ENCODE measurements at regions not wholly inside any gene's neighbourhood (a gene's known extent, or its start where the extent isn't known, plus 50 kb on each side); places are given as distances from the start of the nearest gene placed in this dataset.

DNA sequence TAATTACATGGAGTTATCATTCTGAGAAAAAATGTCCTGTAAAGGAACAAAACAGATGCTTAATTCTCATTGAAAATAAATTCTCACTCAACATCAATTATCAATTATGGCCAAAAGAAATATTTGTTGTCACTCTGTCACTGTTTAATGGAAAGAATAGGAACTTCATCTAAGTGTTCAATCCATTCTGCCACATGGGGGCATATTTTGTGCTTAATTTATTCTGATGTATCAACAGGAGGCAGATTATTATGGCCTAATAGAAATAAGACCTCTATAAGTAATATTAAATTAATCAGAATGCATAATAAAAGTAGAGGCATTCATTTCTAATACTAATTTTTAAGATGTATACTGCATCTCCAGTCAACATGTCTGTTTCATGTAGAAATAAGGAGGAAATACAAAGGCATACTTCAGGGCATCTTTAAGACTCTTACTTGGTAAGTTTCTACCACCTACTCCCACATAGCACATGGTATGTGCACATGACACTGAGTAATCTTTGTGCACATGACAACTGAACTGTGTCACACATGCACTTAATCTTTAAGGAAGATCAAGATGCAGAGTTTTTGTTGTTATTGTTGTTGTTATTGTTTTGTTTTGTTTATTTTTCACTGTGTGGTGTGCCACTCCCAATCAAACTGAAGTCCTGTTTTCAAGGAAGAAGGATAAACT, 420.4 kb upstream of the SEMA3A start:
- no peak for DNase-seq

- no peak for DNase-seq
Observed at GRCh38 chr7:84612981-84613681, 418.5 kb upstream of the SEMA3A start.

DNA sequence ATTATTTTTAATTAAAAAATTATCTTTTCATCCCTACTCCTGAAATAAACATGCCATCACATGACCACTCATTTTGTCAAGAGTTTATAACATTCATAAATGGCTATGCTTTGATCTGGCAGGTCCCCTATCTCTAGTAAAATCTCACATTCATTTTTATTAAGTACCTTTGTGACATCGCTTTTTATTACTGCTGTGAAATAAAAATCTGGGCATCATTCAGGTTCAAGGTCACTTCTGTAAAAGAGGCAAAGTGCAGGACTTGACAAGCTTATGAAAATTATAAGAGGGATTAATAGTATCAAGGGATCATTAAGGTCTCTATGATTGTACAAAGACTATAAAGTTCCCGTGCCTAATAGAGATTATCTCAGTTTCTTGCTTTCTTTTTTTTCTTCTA, 416.8 kb upstream of the SEMA3A start:
- DNase-seq, result no peak

- DNase-seq, result no peak
Observed at GRCh38 chr7:84610390-84610789, 415.8 kb upstream of the SEMA3A start.

DNA sequence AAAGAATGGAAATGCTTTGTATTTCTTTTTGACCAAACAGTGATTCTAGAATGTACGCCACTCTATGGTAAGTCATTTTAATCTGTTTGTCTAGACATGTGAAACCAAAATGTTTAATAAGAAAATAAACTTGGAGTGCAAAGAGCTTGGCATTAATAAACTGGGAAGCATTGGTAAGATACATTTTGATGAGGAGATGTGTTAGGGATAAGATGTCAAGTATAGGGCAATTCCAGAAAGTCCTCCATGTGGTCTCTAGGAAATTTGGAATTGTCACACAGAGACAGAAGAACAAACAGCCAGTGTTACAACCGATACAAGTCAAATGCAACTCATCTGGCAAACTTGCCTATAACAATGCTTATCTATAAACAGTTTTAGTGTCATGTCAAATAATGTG, 410.7 kb upstream of the SEMA3A start:
- DNase-seq, result no peak

- no peak for DNase-seq
Observed at GRCh38 chr7:84603545-84603944, 409.0 kb upstream of the SEMA3A start.

DNA sequence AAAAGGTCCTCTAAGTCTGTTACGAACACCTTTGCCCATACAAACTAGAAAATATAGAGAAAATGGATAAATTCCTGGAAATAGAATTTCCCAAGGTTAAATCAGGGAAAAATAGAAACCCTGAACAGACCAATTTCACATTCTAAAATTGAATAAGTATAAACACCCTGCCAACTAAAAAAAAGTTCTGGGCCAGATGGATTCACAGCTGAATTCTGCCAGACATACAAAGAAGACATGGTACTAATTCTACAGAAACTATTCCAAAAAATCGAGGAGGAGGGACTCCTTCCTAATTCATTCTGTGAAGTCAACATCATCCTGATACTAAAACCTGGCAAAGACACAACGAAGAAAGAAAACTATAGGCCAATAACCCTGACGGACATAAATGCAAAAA, 400.4 kb upstream of the SEMA3A start:
- DNase-seq, result no peak

- no peak for DNase-seq
Observed at GRCh38 chr7:84591897-84592296, 397.3 kb upstream of the SEMA3A start.

DNA sequence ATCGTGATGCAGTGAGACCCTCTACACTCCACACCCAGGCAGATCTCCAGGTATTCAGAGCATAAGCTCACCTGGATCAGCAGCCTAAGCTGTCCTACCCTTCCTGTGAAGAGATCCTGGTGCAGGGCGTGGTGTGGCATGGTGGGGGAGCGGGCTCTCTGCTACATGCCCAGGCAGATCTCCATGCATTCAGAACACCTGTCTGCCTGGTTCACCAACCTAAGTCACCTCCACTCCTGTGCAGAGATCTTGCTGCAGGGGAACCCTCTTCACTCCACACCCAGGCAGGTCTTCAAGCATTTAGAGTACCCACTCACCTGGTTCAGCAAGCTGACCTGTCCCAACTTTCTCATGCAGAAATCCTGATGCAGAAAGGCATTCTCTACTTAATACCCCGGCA, 394.4 kb upstream of the SEMA3A start:
- DNase-seq, result peak; percentile 51

GRCh38 chr7:84583331-84583730, 388.7 kb upstream of the SEMA3A start:
- no peak for DNase-seq

DNA sequence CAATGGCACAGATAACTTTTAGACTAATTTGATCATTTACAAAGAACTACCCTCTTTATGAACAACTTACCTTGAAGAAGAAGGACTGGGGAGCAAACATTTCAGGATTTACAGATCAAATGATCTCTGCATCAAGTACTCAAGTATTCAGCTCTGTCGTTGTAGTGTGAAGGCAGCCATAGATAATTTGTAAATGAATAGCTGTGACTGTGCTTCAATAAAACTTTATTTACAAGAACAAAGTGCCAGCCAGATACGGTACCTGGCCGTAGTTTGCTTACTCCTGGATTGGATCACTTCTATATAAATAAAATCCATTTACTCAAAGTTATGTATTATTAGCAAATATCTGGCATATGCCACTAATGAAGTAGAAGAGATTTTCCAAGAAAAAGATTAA, 388.2 kb upstream of the SEMA3A start:
- no peak for DNase-seq

GRCh38 chr7:84578825-84579224, 384.2 kb upstream of the SEMA3A start:
- no peak for DNase-seq

DNA sequence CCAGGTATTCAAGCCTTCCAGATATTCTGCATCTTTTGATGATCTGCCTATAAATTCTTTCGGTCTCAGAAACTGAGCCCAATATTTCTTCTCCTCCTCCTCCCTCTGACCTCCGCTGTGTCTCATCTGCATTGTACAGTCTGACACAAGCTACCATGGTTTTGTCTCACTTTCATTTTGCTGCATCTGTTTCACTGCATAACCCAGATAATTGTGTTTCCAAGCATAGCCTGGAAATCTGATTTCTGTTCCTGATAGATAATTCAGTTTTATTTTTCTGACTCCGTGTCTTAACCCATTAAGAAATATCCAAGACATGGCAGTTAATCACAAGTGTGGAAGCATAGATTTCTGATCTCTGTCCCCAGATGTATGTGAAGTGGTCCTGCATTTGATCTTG, 374.2 kb upstream of the SEMA3A start:
- no peak for DNase-seq

- no peak for DNase-seq
Observed at GRCh38 chr7:84565345-84566074, 370.9 kb upstream of the SEMA3A start.

DNA sequence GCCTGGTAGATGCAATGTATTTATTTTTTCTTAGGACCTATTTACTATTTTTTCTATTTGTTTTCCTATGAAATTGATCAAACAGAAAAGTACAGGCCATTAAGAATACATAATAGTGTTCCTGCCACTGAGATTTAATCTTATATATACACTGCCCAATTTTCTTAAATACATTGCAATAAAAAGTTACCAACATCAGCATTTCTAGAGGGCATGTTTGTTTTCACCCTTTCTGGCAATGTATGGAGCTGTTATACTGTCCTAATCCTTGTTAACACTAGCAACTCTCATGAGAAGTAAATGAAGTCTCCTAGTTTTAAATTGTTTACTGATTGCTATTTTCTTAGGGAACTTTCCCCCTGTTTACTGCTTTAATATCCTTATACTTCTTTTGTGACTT, 359.1 kb upstream of the SEMA3A start:
- no peak for DNase-seq

- DNase-seq, result no peak
Observed at GRCh38 chr7:84549409-84549808, 354.8 kb upstream of the SEMA3A start.

GRCh38 chr7:84548366-84549365, 354.1 kb upstream of the SEMA3A start:
- no peak for DNase-seq

- no peak for DNase-seq
Observed at GRCh38 chr7:84547331-84547730, 352.7 kb upstream of the SEMA3A start.

DNA sequence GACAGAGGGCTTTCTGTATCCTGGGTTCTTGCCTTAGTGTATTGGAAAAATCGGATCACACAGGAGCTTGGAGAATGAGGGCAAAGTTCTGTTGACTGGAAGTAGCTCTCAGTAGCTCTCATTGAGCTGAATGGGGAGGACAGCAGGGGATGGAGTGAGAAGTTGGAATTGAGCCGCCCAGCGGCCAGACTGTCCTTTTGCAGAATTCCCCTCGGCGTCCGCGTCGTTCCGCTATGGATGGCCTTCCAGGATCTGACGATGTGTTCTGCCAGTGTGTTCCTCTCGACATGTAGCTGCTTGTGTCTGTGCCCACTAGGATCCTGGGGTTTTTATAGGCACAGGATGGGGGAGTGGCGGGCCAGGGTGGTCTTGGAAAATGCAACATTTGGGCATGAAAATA, 351.8 kb upstream of the SEMA3A start:
- DNase-seq, result no peak

DNA sequence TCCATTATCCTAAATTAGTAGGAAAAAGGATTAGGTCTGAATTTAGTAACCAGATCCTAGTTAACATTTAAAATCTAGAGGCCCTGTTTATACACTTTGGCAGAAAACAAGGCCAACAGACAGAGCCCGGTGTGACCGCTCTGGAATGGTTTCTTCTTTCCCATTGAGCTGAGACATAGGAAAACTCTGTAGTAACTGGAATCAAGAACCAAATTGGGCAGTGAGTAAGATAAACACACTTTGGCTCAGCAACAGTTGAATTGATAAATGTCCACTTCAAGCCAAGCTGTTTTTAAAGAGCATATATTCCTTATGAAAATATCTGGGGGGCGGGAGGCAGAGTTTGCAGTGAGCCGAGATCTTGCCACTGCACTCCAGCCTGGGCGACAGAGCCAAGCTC, 343.7 kb upstream of the SEMA3A start:
- no peak for DNase-seq

- DNase-seq, result no peak
Observed at GRCh38 chr7:84536271-84536870, 341.8 kb upstream of the SEMA3A start.

DNA sequence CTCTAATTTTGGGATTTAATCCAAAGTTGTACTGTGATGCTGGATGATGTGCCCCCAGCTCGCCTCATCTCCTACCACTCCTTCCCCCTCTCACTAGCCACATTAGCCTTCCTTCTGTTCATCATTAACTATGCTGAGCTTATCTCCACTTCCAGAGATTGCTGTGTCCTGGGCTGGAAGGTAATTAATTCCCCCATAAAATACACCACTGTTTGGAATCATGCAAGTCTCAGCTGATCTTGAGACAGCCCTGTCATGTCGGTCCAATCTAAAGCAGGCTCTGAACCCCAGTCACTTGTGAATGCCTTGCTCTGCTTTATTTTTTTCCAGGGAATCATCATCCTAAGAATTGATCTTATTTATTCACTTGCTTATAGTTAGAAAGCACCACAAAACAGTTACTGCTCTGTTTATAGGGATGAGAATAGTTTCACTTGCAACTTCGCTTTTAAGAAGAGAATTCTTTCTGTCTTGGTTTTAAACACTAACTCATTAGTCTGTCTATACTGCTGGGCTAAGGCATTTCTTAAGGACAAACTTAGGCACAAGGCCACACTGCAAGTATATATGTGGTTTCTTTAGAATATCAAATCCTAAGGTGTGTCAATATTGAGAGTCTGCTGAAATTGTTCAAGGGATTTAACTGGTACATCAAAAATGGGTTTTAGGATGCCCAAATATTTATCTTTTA, 341.1 kb upstream of the SEMA3A start:
- DNase-seq, result no peak

Data from NCI-H2171 (cell line).